Thoracic aorta (tissue), 2 donors: ENCODE measurements at regions not wholly inside any gene's neighbourhood (a gene's known extent, or its start where the extent isn't known, plus 50 kb on each side); places are given as distances from the start of the nearest gene placed in this dataset.

Experiments
- ATAC-seq: fragments of 150-250 bp; one replicate; pipeline ENCODE4 v1.8.0; 2017; ENCODE audit warnings: low read depth; ENCODE audit not compliant: insufficient number of reproducible peaks, low FRiP score
- DNase-seq: peaks from one replicate; pipeline ENCODE4 v3.0.0-alpha.2; 2020; ENCODE audit warnings: low spot score
- H3K27ac ChIP-seq, 2 donors: fragments of 200-600 bp; sonication (generic); 1 replicate in 1 of 2; 2 replicates in 1 of 2; pipeline ENCODE4 v1.5.1; 2016; ENCODE audit warnings: mild to moderate bottlenecking in 2 of 2, moderate library complexity in 2 of 2
- H3K27me3 ChIP-seq: fragments of 200-600 bp; sonication (generic); replicated peaks from 2 replicates; pipeline ENCODE4 v1.6.0; 2016; ENCODE audit warnings: mild to moderate bottlenecking; ENCODE audit not compliant: insufficient read depth
- H3K36me3 ChIP-seq: fragments of 200-600 bp; sonication (generic); one replicate; pipeline ENCODE4 v1.5.1; 2016
- H3K4me1 ChIP-seq, 2 donors: fragments of 200-600 bp; sonication (generic); 1 replicate in 1 of 2; 2 replicates in 1 of 2; pipeline versions ENCODE4 v1.5.1 to v1.6.0; 2016; ENCODE audit warnings: low read depth in 2 of 2, mild to moderate bottlenecking in 1 of 2; ENCODE audit not compliant: control insufficient read depth in 1 of 2
- H3K4me3 ChIP-seq: fragments of 200-600 bp; sonication (generic); 2 replicates; pipeline ENCODE4 v1.5.1; 2016; ENCODE audit warnings: mild to moderate bottlenecking
- H3K9me3 ChIP-seq: fragments of 200-600 bp; sonication (generic); 2 replicates; pipeline ENCODE4 v1.5.1; 2016
- TF ChIP-seq, protein P1 (sequence below): fragments of 200-600 bp; sonication (generic); IDR thresholded peaks from one replicate; pipeline ENCODE4 v1.5.1; 2019; ENCODE audit warnings: antibody characterized with exemption

DNA sequence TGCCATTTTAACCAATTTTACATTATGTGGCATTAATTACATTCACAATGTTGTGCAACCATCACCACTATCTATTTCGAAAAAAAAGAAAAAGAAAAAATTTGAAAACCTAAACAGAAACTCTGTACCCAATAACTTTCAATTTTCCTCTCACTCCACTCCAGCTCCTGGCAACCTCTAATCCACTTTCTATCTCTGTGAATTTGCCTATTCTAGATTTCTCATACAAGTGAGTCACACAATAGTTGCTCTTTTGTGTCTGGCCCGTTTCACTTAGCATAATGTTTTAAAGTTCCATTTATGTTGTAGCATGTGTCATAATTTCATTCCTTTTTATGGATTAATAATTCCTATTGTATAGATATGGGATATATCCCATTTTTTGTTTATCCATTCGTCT lies 53.3 kb upstream of the TBC1D5 start:
- no peaks in the 10 kb centered on the region for H3K4me1 ChIP-seq
- H3K36me3 ChIP-seq, result no peaks in the 10 kb centered on the region
- H3K9me3 ChIP-seq, result peaks cover 4% of the 10 kb centered on the region
- DNase-seq, result no peak
- H3K4me3 ChIP-seq, result no peak overlapping the region
- no peak overlapping the region for H3K27ac ChIP-seq
- ATAC-seq, result no peak
- TF ChIP-seq, protein P1, sequence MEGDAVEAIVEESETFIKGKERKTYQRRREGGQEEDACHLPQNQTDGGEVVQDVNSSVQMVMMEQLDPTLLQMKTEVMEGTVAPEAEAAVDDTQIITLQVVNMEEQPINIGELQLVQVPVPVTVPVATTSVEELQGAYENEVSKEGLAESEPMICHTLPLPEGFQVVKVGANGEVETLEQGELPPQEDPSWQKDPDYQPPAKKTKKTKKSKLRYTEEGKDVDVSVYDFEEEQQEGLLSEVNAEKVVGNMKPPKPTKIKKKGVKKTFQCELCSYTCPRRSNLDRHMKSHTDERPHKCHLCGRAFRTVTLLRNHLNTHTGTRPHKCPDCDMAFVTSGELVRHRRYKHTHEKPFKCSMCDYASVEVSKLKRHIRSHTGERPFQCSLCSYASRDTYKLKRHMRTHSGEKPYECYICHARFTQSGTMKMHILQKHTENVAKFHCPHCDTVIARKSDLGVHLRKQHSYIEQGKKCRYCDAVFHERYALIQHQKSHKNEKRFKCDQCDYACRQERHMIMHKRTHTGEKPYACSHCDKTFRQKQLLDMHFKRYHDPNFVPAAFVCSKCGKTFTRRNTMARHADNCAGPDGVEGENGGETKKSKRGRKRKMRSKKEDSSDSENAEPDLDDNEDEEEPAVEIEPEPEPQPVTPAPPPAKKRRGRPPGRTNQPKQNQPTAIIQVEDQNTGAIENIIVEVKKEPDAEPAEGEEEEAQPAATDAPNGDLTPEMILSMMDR, result no peak
- no peaks in the 10 kb centered on the region for H3K27me3 ChIP-seq

DNA sequence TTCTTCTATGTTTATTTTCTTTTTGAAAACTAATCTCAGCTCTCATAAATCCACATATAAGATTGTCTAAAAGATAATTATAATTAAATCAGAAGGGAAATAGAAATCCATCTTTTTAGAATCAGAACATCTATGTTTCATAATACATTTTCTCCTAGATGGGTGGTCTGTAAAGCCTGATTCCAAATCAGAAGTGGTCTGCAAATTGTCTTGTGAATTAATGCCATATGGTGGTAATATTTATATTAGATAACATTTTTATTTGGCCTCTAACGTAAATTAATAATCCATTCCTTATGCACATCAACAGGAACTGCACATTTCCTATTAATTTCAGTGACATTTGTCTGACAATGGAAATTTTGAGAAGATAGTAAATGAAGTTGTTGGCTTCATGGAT lies 52.8 kb upstream of the TBC1D5 start:
- Histone ChIP-seq H3K36me3 (no peaks in the 10 kb centered on the region), H3K4me3 (no peak overlapping the region), H3K27me3 (no peaks in the 10 kb centered on the region), H3K9me3 (peaks cover 4% of the 10 kb centered on the region), H3K27ac (no peak overlapping the region), H3K4me1 (no peaks in the 10 kb centered on the region)
- ATAC-seq (no peak), DNase-seq (no peak)
- TF ChIP-seq, protein P1, result no peak

DNA sequence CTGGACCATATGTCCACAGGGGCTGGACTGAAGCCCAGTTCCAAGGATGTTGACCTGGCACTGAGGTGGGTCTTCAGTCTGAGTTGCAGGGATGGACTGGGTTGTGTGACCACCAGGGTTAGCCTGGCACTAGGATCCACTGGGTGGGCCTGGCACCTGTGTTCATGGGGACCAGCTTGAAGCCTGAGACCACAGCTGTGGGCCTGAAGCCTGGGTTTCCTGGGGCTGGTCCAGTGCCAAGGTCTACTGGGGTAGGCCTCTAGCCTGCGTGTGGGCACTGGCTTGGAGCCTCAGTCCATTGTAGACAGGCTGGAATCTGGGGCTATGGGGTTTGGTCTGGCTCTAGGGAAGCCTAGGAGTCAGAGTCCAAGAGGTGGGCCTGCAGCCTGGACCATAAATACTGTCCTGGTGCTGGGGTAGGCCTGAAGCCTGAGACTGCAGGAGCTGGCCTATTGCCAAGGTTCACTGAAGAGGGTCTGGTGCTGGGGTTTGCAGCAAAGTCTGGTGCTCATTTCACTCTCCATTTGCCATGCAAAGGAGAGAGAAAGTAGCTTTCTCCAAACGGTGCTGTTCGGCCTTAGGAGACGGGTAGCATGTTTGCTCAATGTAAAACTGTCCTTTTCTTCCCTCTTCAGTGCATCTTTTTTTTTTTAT lies 51.2 kb upstream of the TBC1D5 start:
- no peaks in the 10 kb centered on the region for H3K36me3 ChIP-seq
- H3K4me3 ChIP-seq, result no peak overlapping the region
- H3K4me1 ChIP-seq, result no peaks in the 10 kb centered on the region
- DNase-seq (no peak), ATAC-seq (no peak)
- TF ChIP-seq, protein P1, result no peak
- H3K27me3 ChIP-seq, result no peaks in the 10 kb centered on the region
- H3K9me3 ChIP-seq, result peaks cover 4% of the 10 kb centered on the region
- H3K27ac ChIP-seq, result no peak overlapping the region
